Activated CD4-positive, alpha-beta T cell treated with anti-CD3 and anti-CD28 coated beads, Interleukin-2, amount 50 U/mL, for 1 hour (primary cell): ENCODE measurements at regions not wholly inside any gene's neighbourhood (a gene's known extent, or its start where the extent isn't known, plus 50 kb on each side); places are given as distances from the start of the nearest gene placed in this dataset.
A peak's percentile ranks its signal among the peaks of the same experiment; 100 is the strongest.

Source experiments
- DNase-seq: peaks from one replicate; pipeline ENCODE4 v3.0.0-alpha.2; 2020

GRCh38 chr13:107736170-107736569 lies 479.2 kb downstream of the LIG4 start:
- no peak for DNase-seq

GRCh38 chr13:107734891-107735625 lies 480.3 kb downstream of the LIG4 start:
- no peak for DNase-seq

GRCh38 chr13:107733276-107733675 lies 482.1 kb downstream of the LIG4 start:
- no peak for DNase-seq

- no peak for DNase-seq
These were observed 484.5 kb downstream of the LIG4 start for GRCh38 chr13:107730813-107731212.

- DNase-seq = no peak
These were observed 494.0 kb downstream of the LIG4 start for GRCh38 chr13:107721125-107721869.

- DNase-seq = no peak
These were observed 498.6 kb downstream of the LIG4 start for GRCh38 chr13:107716741-107717140.

- DNase-seq = no peak
These were observed 499.1 kb downstream of the LIG4 start for GRCh38 chr13:107716241-107716640.

- no peak for DNase-seq
These were observed 499.8 kb downstream of the LIG4 start for GRCh38 chr13:107715496-107715895.

GRCh38 chr13:107713314-107713713 lies 502.0 kb downstream of the LIG4 start:
- DNase-seq = no peak

- DNase-seq = no peak
These were observed 503.0 kb downstream of the LIG4 start for GRCh38 chr13:107712145-107712860.

- no peak for DNase-seq
These were observed 525.2 kb downstream of the LIG4 start for GRCh38 chr13:107690181-107690580.

- no peak for DNase-seq
These were observed 529.5 kb downstream of the LIG4 start for GRCh38 chr13:107685876-107686275.

GRCh38 chr13:107681600-107681999 lies 533.7 kb downstream of the LIG4 start:
- no peak for DNase-seq

GRCh38 chr13:107680115-107680514 lies 535.2 kb downstream of the LIG4 start:
- no peak for DNase-seq

GRCh38 chr13:107678075-107678689 lies 537.2 kb downstream of the LIG4 start:
- DNase-seq = no peak

- no peak for DNase-seq
These were observed 539.3 kb downstream of the LIG4 start for GRCh38 chr13:107675847-107676550.

GRCh38 chr13:107669391-107669993 lies 545.8 kb downstream of the LIG4 start:
- DNase-seq = no peak

- no peak for DNase-seq
These were observed 549.3 kb downstream of the LIG4 start for GRCh38 chr13:107665926-107666458.

- peak; percentile 2 for DNase-seq
These were observed 565.1 kb downstream of the LIG4 start for GRCh38 chr13:107650081-107650701.

- DNase-seq = no peak
These were observed 566.3 kb downstream of the LIG4 start for GRCh38 chr13:107649079-107649478.

- DNase-seq = no peak
These were observed 571.2 kb downstream of the LIG4 start for GRCh38 chr13:107644136-107644535.
